ENCODE measurements at regions not wholly inside any gene's neighbourhood (a gene's known extent, or its start where the extent isn't known, plus 50 kb on each side); places are given as distances from the start of the nearest gene placed in this dataset.

- DNase-seq, result peak; percentile 24
Observed at GRCh38 chr20:24779946-24780345, 169.1 kb upstream of the CST7 start.

- peak; percentile 36 for DNase-seq
Observed at GRCh38 chr20:24780674-24781417, 168.2 kb upstream of the CST7 start.

GRCh38 chr20:24781418-24781980 lies 167.6 kb upstream of the CST7 start:
- peak; percentile 56 for DNase-seq

- DNase-seq, result peak; percentile 49
Observed at GRCh38 chr20:24782301-24782700, 166.8 kb upstream of the CST7 start.

- DNase-seq, result peak; percentile 41
Observed at GRCh38 chr20:24782801-24783630, 166.1 kb upstream of the CST7 start.

GRCh38 chr20:24783631-24784492 lies 165.2 kb upstream of the CST7 start:
- peak; percentile 39 for DNase-seq

GRCh38 chr20:24784607-24785006 lies 164.5 kb upstream of the CST7 start:
- DNase-seq, result no peak

GRCh38 chr20:24785141-24786110 lies 163.6 kb upstream of the CST7 start:
- DNase-seq, result no peak

- no peak for DNase-seq
Observed at GRCh38 chr20:24786111-24786495, 163.0 kb upstream of the CST7 start.

- DNase-seq, result no peak
Observed at GRCh38 chr20:24786646-24787045, 162.4 kb upstream of the CST7 start.

GRCh38 chr20:24787071-24787470 lies 162.0 kb upstream of the CST7 start:
- DNase-seq, result no peak

- DNase-seq, result no peak
Observed at GRCh38 chr20:24787621-24788020, 161.4 kb upstream of the CST7 start.

- DNase-seq, result no peak
Observed at GRCh38 chr20:24789877-24790276, 159.2 kb upstream of the CST7 start.

- no peak for DNase-seq
Observed at GRCh38 chr20:24790746-24791283, 158.3 kb upstream of the CST7 start.

- DNase-seq, result no peak
Observed at GRCh38 chr20:24791953-24792352, 157.1 kb upstream of the CST7 start.

- DNase-seq, result no peak
Observed at GRCh38 chr20:24792641-24793495, 156.2 kb upstream of the CST7 start.

- DNase-seq, result no peak
Observed at GRCh38 chr20:24795436-24795835, 153.6 kb upstream of the CST7 start.

- DNase-seq, result no peak
Observed at GRCh38 chr20:24796236-24796635, 152.8 kb upstream of the CST7 start.

- DNase-seq, result no peak
Observed at GRCh38 chr20:24797113-24797512, 152.0 kb upstream of the CST7 start.

All from activated effector memory CD4-positive, alpha-beta T cell treated with anti-CD3 and anti-CD28 coated beads, Interleukin-2, amount 50 U/mL, for 16 hours (primary cell).